Stimulated activated memory B cell treated with anti-CD40 and anti-IgM and Interleukin-4, amounts not matched to agents 10 μg/mL and 1 μg/mL and 100 μg/mL, for 72 hours (primary cell): ENCODE measurements at regions not wholly inside any gene's neighbourhood (a gene's known extent, or its start where the extent isn't known, plus 50 kb on each side); places are given as distances from the start of the nearest gene placed in this dataset.
A peak's percentile ranks its signal among the peaks of the same experiment; 100 is the strongest.

Experiments
- ATAC-seq: fragments of 150-1000 bp; cut with Tn5 transposase; 2 replicates; pipeline ENCODE4 v1.10.0; 2021
- H3K27ac Mint-ChIP-seq: one replicate; pipeline ENCODE4 v1.8.0; 2022; ENCODE audit warnings: mild to moderate bottlenecking, mixed read lengths
- H3K27me3 Mint-ChIP-seq: one replicate; pipeline ENCODE4 v1.8.0; 2022; ENCODE audit warnings: mixed read lengths
- H3K36me3 Mint-ChIP-seq: one replicate; pipeline ENCODE4 v1.8.0; 2022; ENCODE audit warnings: mixed read lengths
- H3K4me1 Mint-ChIP-seq: one replicate; pipeline ENCODE4 v1.8.0; 2022; ENCODE audit warnings: mixed read lengths
- H3K4me3 Mint-ChIP-seq: one replicate; pipeline ENCODE4 v1.8.0; 2022; ENCODE audit warnings: mild to moderate bottlenecking, moderate library complexity, mixed read lengths
- H3K9me3 Mint-ChIP-seq: one replicate; pipeline ENCODE4 v1.8.0; 2022; ENCODE audit warnings: mixed read lengths

GRCh38 chr6:71406865-71407860, 118.6 kb downstream of the OGFRL1 start:
- H3K9me3 Mint-ChIP-seq = peaks cover 3% of the 10 kb centered on the region
- H3K27ac Mint-ChIP-seq = no peak overlapping the region
- peaks cover 30% of the 10 kb centered on the region for H3K27me3 Mint-ChIP-seq
- no peak for ATAC-seq
- H3K4me1 Mint-ChIP-seq = no peaks in the 10 kb centered on the region
- no peaks in the 10 kb centered on the region for H3K36me3 Mint-ChIP-seq
- H3K4me3 Mint-ChIP-seq = no peak overlapping the region

GRCh38 chr6:71408787-71409723, 120.4 kb downstream of the OGFRL1 start:
- H3K27ac Mint-ChIP-seq = no peak overlapping the region

GRCh38 chr6:71410164-71410566, 121.6 kb downstream of the OGFRL1 start:
- Mint-ChIP-seq H3K27me3 (peaks cover 34% of the 10 kb centered on the region), H3K36me3 (no peaks in the 10 kb centered on the region), H3K4me3 (no peak overlapping the region), H3K9me3 (peaks cover 3% of the 10 kb centered on the region), H3K27ac (no peak overlapping the region), H3K4me1 (peaks cover 6% of the 10 kb centered on the region)
- no peak for ATAC-seq

More at GRCh38 chr6:71408787-71409723, 120.4 kb downstream of the OGFRL1 start:
- peaks cover 29% of the 10 kb centered on the region for H3K27me3 Mint-ChIP-seq
- no peaks in the 10 kb centered on the region for H3K36me3 Mint-ChIP-seq
- peaks cover under 1% of the 10 kb centered on the region for H3K4me1 Mint-ChIP-seq
- ATAC-seq = no peak
- H3K4me3 Mint-ChIP-seq = no peak overlapping the region
- peaks cover 3% of the 10 kb centered on the region for H3K9me3 Mint-ChIP-seq

- H3K27me3 Mint-ChIP-seq = peaks cover 38% of the 10 kb centered on the region
- no peak overlapping the region for H3K27ac Mint-ChIP-seq
- H3K9me3 Mint-ChIP-seq = peaks cover 3% of the 10 kb centered on the region
- H3K36me3 Mint-ChIP-seq = no peaks in the 10 kb centered on the region
- no peak for ATAC-seq
- no peak overlapping the region for H3K4me3 Mint-ChIP-seq
- H3K4me1 Mint-ChIP-seq = peaks cover 6% of the 10 kb centered on the region
Measured at GRCh38 chr6:71410681-71411080, 122.1 kb downstream of the OGFRL1 start.

- peaks cover 3% of the 10 kb centered on the region for H3K9me3 Mint-ChIP-seq
- H3K27ac Mint-ChIP-seq = no peak overlapping the region
- no peak overlapping the region for H3K4me3 Mint-ChIP-seq
- ATAC-seq = no peak
- peaks cover 6% of the 10 kb centered on the region for H3K4me1 Mint-ChIP-seq
- no peaks in the 10 kb centered on the region for H3K36me3 Mint-ChIP-seq
- peaks cover 30% of the 10 kb centered on the region for H3K27me3 Mint-ChIP-seq
Measured at GRCh38 chr6:71411882-71412281, 123.3 kb downstream of the OGFRL1 start.

- ATAC-seq = no peak
- Mint-ChIP-seq H3K4me1 (peaks cover 6% of the 10 kb centered on the region), H3K36me3 (no peaks in the 10 kb centered on the region), H3K27ac (no peak overlapping the region), H3K9me3 (peaks cover 3% of the 10 kb centered on the region), H3K27me3 (peaks cover 22% of the 10 kb centered on the region), H3K4me3 (no peak overlapping the region)
Measured at GRCh38 chr6:71412559-71413140, 124.0 kb downstream of the OGFRL1 start.

GRCh38 chr6:71414486-71414885, 125.9 kb downstream of the OGFRL1 start:
- no peak overlapping the region for H3K27ac Mint-ChIP-seq
- peaks cover 37% of the 10 kb centered on the region for H3K27me3 Mint-ChIP-seq
- ATAC-seq = no peak
- H3K4me3 Mint-ChIP-seq = no peak overlapping the region
- H3K9me3 Mint-ChIP-seq = peaks cover 3% of the 10 kb centered on the region
- H3K36me3 Mint-ChIP-seq = no peaks in the 10 kb centered on the region
- peaks cover 6% of the 10 kb centered on the region for H3K4me1 Mint-ChIP-seq

- peaks cover 1% of the 10 kb centered on the region for H3K4me1 Mint-ChIP-seq
- no peak for ATAC-seq
Measured at GRCh38 chr6:71419217-71420094, 130.8 kb downstream of the OGFRL1 start.

GRCh38 chr6:71420095-71420692, 131.6 kb downstream of the OGFRL1 start:
- ATAC-seq = peak; percentile 47
- H3K4me1 Mint-ChIP-seq = no peaks in the 10 kb centered on the region
- H3K4me3 Mint-ChIP-seq = peak overlapping the region; percentile 72

More at GRCh38 chr6:71419217-71420094, 130.8 kb downstream of the OGFRL1 start:
- H3K36me3 Mint-ChIP-seq = no peaks in the 10 kb centered on the region
- H3K4me3 Mint-ChIP-seq = no peak overlapping the region
- H3K27ac Mint-ChIP-seq = no peak overlapping the region
- peaks cover 51% of the 10 kb centered on the region for H3K27me3 Mint-ChIP-seq
- no peaks in the 10 kb centered on the region for H3K9me3 Mint-ChIP-seq

GRCh38 chr6:71420693-71421328, 132.2 kb downstream of the OGFRL1 start:
- ATAC-seq = peak; percentile 75
- peaks cover 52% of the 10 kb centered on the region for H3K27me3 Mint-ChIP-seq
- peak overlapping the region; percentile 72 for H3K4me3 Mint-ChIP-seq
- H3K9me3 Mint-ChIP-seq = no peaks in the 10 kb centered on the region
- H3K4me1 Mint-ChIP-seq = no peaks in the 10 kb centered on the region
- H3K27ac Mint-ChIP-seq = no peak overlapping the region
- no peaks in the 10 kb centered on the region for H3K36me3 Mint-ChIP-seq

More at GRCh38 chr6:71420095-71420692, 131.6 kb downstream of the OGFRL1 start:
- Mint-ChIP-seq H3K27ac (no peak overlapping the region), H3K36me3 (no peaks in the 10 kb centered on the region), H3K9me3 (no peaks in the 10 kb centered on the region), H3K27me3 (peaks cover 52% of the 10 kb centered on the region)

GRCh38 chr6:71421611-71422010, 133.0 kb downstream of the OGFRL1 start:
- no peak overlapping the region for H3K4me3 Mint-ChIP-seq
- H3K36me3 Mint-ChIP-seq = no peaks in the 10 kb centered on the region
- no peak overlapping the region for H3K27ac Mint-ChIP-seq
- peaks cover 53% of the 10 kb centered on the region for H3K27me3 Mint-ChIP-seq
- ATAC-seq = no peak
- no peaks in the 10 kb centered on the region for H3K9me3 Mint-ChIP-seq
- no peaks in the 10 kb centered on the region for H3K4me1 Mint-ChIP-seq

- no peak for ATAC-seq
- Mint-ChIP-seq H3K36me3 (no peaks in the 10 kb centered on the region), H3K4me1 (no peaks in the 10 kb centered on the region), H3K27ac (no peak overlapping the region), H3K27me3 (peaks cover 50% of the 10 kb centered on the region), H3K9me3 (no peaks in the 10 kb centered on the region), H3K4me3 (no peak overlapping the region)
Measured at GRCh38 chr6:71430018-71430417, 141.4 kb downstream of the OGFRL1 start.

GRCh38 chr6:71433441-71433840, 144.8 kb downstream of the OGFRL1 start:
- no peak for ATAC-seq
- peaks cover 49% of the 10 kb centered on the region for H3K27me3 Mint-ChIP-seq
- H3K9me3 Mint-ChIP-seq = no peaks in the 10 kb centered on the region
- H3K27ac Mint-ChIP-seq = no peak overlapping the region
- H3K36me3 Mint-ChIP-seq = no peaks in the 10 kb centered on the region
- no peak overlapping the region for H3K4me3 Mint-ChIP-seq
- no peaks in the 10 kb centered on the region for H3K4me1 Mint-ChIP-seq
